Fibroblast of lung (primary cell): ENCODE measurements at regions not wholly inside any gene's neighbourhood (a gene's known extent, or its start where the extent isn't known, plus 50 kb on each side); places are given as distances from the start of the nearest gene placed in this dataset.

Experiments
- CTCF ChIP-seq, 2 donors: IDR thresholded peaks in 1 of 2; conservative IDR thresholded peaks in 1 of 2; 1 replicate in 1 of 2; 2 replicates in 1 of 2; pipeline ENCODE4 v1.5.1; 2011 to 2012; ENCODE audit warnings: low read length in 2 of 2, control low read depth in 1 of 2, inconsistent platforms in 1 of 2, low read depth in 1 of 2, mild to moderate bottlenecking in 1 of 2
- EZH2 ChIP-seq: IDR thresholded peaks from 2 replicates; pipeline ENCODE4 v1.5.1; 2012; ENCODE audit warnings: low read length, control low read depth, mild to moderate bottlenecking; ENCODE audit errors: missing control alignments

GRCh38 chr11:32200136-32200847, 109.4 kb downstream of the RCN1 start:
- TF ChIP-seq CTCF (conservative IDR thresholded peaks at IDR 0.05 in 1 of 2, IDR thresholded peaks at IDR 0.05 in 1 of 2; ENCODE audit: low read depth in 1 of 2, low read length in 2 of 2), result no peak
- no peak for TF ChIP-seq EZH2
